ENCODE measurements at regions not wholly inside any gene's neighbourhood (a gene's known extent, or its start where the extent isn't known, plus 50 kb on each side); places are given as distances from the start of the nearest gene placed in this dataset.

DNA sequence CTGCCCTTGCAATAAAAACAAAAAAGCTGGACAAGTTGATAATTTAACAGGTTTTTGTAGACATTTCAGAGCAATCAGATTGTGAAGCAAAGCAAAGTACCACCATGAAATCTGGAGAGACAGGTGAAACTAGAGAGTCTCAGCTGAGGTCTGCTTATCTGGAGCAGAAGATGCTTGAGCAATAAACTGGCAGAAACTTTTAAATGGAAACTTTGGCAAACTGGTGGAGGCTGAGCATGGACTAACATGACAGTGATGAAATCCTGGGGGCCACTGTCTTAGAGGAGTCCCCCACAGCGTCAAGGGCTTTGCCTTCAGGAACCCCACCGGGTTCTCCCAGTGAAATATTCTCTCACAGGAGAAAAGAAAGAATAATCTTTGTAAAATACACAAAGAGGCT is 416.3 kb upstream of the B3GALT2 start:
- DNase-seq (ENCODE audit: low spot score) (no peak), FAIRE-seq (no peak)

DNA sequence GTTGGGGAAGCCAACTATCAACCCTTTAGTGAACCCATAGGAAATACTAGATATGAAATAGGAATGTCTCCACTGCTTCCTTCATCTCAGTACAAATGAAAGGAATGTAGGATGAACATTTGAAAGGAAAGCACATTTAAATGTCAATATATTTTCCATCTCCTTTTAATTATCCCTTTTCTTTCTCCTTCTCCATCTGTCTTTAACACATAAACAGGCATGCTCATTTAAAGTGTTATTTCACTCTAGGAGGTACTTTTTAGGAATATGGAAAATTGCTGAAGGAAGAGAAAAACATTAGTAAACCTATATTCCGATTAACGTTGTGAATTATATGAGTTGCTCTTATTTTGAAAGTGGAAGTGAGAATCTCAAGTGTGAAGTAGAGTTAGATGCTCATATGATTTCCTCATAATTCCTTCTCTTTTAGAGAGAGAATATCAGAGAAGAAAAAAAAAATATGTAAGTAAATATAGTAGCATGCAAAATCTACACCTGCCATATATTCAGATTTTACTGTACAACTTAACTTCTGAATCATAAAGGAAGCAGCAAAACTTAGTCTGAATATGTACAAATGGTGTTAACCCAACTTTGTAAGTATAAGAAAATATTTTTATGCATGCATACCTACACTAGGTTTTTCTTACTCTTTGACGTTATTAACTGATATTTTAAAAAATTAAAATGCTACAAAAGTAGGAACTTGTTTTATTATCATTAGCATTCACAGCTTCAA is 406.9 kb upstream of the B3GALT2 start:
- no peak for FAIRE-seq
- no peak for DNase-seq (ENCODE audit: low spot score)

DNA sequence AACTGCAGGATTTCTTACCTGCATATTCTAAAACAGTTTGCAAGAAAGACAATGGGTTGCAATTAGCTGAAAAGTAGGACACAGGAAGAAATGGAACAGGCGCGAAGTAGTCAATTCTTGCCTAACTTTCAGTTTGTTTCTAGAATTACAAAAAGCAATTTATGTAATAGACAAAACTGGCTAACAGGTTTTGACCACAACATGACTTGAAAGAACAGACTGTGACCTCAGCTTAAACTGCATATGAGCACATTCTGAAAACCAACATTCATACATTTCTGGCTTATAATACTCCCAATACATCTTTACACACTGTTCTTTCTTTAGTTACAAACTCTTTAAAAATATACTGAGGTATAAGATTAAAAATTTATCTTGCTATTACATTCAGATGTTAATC is 405.9 kb upstream of the B3GALT2 start:
- FAIRE-seq: no peak
- no peak for DNase-seq (ENCODE audit: low spot score)

- FAIRE-seq: no peak
- no peak for DNase-seq (ENCODE audit: low spot score)
These were observed 403.7 kb upstream of the B3GALT2 start for GRCh38 chr1:193590102-193590501.

- no peak for FAIRE-seq
These were observed 403.2 kb upstream of the B3GALT2 start for GRCh38 chr1:193589597-193590040.

GRCh38 chr1:193588311-193589082 is 402.1 kb upstream of the B3GALT2 start:
- DNase-seq (ENCODE audit: low spot score) (no peak), FAIRE-seq (no peak)

More at GRCh38 chr1:193589597-193590040, 403.2 kb upstream of the B3GALT2 start:
- DNase-seq (ENCODE audit: low spot score): no peak

DNA sequence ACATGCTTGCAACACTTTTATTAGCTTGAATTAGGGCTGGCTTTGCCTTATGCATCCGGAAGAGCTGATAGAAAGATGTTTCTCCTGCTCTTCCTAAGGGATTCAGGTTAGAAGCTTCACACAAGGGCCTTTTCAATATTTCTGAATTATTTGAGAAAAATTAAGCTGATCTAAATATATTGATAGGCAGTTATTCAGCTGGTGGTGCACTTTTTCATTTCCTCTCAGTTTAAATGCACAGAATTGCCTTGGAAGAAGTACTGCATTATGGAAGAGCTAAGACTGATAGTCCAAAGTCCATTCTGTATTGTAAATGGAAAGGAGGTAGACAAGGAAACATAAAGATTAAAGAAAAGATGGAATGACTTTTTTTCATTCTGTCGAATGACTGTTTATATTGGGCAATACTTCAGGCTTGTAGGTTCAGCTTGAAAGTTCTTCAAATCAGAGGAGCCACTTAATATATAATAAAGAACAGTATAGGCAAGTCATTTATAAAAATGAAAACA is 398.4 kb upstream of the B3GALT2 start:
- FAIRE-seq (no peak), DNase-seq (ENCODE audit: low spot score) (no peak)

DNA sequence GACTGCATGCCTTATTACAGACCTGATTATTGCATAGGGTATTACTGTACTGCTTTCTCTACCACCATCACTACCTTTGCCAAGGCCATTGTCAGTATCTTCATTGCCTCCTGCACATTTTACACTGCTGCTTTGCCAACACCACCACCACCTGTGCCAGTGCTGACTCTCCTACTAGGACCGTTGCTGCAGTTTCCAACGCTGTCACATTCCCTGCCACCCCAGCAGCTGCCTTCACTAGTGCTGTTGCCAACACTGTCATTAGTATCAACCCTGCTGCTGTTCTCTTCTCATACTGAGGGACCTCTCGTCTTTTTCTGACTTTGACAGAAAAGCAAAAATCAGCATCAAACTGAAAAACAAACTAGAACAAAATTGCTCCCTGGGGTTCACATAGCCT is 394.9 kb upstream of the B3GALT2 start:
- DNase-seq (ENCODE audit: low spot score) (no peak), FAIRE-seq (no peak)

DNA sequence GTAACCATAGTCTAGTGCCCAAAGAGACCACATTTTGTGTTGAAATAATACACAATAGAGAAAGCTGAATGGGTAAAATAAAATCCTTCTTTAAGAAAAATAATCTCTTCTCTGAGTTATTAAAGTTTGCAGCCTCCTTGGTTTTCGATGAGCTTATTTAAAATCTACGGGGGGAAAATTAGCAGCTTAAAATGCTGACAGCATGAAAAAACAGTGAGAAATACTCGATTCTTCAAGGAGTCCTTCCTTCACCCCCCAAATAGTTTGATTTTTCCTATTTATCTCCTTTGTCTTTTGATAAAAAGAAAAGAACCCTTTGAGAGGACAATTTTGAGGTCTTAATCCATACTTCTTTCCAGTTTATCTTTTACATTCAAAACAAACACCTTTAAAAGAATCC is 394.0 kb upstream of the B3GALT2 start:
- DNase-seq (ENCODE audit: low spot score) (no peak), FAIRE-seq (no peak)

- no peak for FAIRE-seq
- DNase-seq (ENCODE audit: low spot score): no peak
These were observed 392.9 kb upstream of the B3GALT2 start for GRCh38 chr1:193579323-193579722.

GRCh38 chr1:193574913-193575312 is 388.5 kb upstream of the B3GALT2 start:
- DNase-seq (ENCODE audit: low spot score): no peak
- FAIRE-seq: no peak

GRCh38 chr1:193569983-193570269 is 383.5 kb upstream of the B3GALT2 start:
- DNase-seq (ENCODE audit: low spot score) (no peak), FAIRE-seq (no peak)

- peak; percentile 45 for DNase-seq (ENCODE audit: low spot score)
- FAIRE-seq: no peak
These were observed 382.9 kb upstream of the B3GALT2 start for GRCh38 chr1:193569096-193569982.

DNA sequence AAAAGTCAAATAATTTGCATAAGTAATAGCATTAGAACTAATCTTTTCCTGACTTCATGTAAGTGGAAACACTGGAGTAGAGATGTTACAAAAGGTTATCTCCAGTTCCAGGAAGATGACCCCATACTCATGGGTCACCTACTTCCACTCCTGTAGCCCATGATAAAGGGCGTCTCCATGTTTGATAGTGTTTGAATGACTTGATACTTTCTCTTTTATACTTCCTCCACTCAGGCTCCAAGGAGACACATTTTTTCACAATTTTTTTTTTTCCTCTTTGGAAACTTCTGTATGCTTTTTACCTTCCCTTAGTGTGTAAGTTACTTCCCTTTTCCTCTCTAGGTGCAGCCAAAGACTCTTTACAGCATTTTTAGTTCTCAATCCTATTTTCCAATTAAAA is 382.1 kb upstream of the B3GALT2 start:
- DNase-seq (ENCODE audit: low spot score): no peak
- no peak for FAIRE-seq

GRCh38 chr1:193567937-193568336 is 381.5 kb upstream of the B3GALT2 start:
- DNase-seq (ENCODE audit: low spot score) (no peak), FAIRE-seq (no peak)

DNA sequence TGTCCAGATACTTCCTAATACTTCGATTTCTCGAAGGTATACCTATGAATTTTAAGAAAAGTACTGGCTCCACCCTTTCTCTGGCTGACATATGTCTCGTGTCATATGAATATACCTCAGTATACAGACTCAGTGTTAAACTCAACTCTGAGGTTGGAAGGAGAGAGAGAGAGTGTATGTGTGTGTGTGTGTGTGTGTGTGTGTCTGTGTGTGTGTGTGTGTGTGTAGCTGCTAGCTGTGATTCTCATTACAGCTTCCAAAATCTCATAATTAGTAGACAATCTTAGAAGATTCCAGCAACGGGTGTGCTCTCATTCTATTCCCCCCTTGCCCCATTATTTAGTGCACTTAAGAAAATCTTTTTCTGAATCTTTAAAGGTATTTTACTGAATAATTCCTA is 380.3 kb upstream of the B3GALT2 start:
- DNase-seq (ENCODE audit: low spot score): no peak
- no peak for FAIRE-seq

- DNase-seq (ENCODE audit: low spot score): no peak
- FAIRE-seq: no peak
These were observed 379.7 kb upstream of the B3GALT2 start for GRCh38 chr1:193565971-193566577.

GRCh38 chr1:193562121-193562520 is 375.7 kb upstream of the B3GALT2 start:
- DNase-seq (ENCODE audit: low spot score) (no peak), FAIRE-seq (no peak)

- peak; percentile 68 for FAIRE-seq
- DNase-seq (ENCODE audit: low spot score): peak; percentile 56
These were observed 372.1 kb upstream of the B3GALT2 start for GRCh38 chr1:193558491-193559028.

- FAIRE-seq (no peak), DNase-seq (ENCODE audit: low spot score) (no peak)
These were observed 369.4 kb upstream of the B3GALT2 start for GRCh38 chr1:193555662-193556441.

Measured in RCC 7860 (cell line).